HEK293 (cell line): ENCODE measurements at regions not wholly inside any gene's neighbourhood (a gene's known extent, or its start where the extent isn't known, plus 50 kb on each side); places are given as distances from the start of the nearest gene placed in this dataset.

Experiments
- CTCF ChIA-PET: fragments of 350-600 bp; formaldehyde crosslinking; extraction: SDS; loops from one replicate; lab custom pipeline; 2021; ENCODE audit warnings: antibody characterized with exemption; lab: Yijun Ruan, JAX
- POLR2A ChIA-PET: fragments of 300-600 bp; formaldehyde crosslinking; extraction: SDS; loops from one replicate; lab custom pipeline; 2020; ENCODE audit warnings: antibody characterized with exemption, inconsistent platforms; lab: Yijun Ruan, JAX
- H3K27ac ChIP-seq: fragments of 200-500 bp; sonication (Bioruptor generic); 2 replicates; pipeline ENCODE4 v1.5.1; 2014; ENCODE audit warnings: low read depth, low read length, control low read depth, inconsistent platforms; ENCODE audit errors: extremely low read depth
- H3K36me3 ChIP-seq, 2 experiments: fragments of 200-500 bp in 1 of 2; sonication (Bioruptor generic) in 1 of 2; 1 replicate in 1 of 2; 2 replicates in 1 of 2; pipeline ENCODE4 v1.5.1; 2014 to 2017; ENCODE audit warnings: inconsistent platforms in 2 of 2, low read length in 2 of 2; ENCODE audit not compliant: control insufficient read depth in 2 of 2, insufficient read depth in 1 of 2
- H3K4me1 ChIP-seq: fragments of 200-500 bp; sonication (Bioruptor generic); 2 replicates; pipeline ENCODE4 v1.5.1; 2014; ENCODE audit warnings: mild to moderate bottlenecking, low read length, inconsistent platforms; ENCODE audit not compliant: control insufficient read depth, insufficient read depth
- H3K4me3 ChIP-seq: 2 replicates; pipeline ENCODE4 v1.5.1; 2011; ENCODE audit warnings: low read depth, mild to moderate bottlenecking, control low read depth, low read length, moderate library complexity
- H3K9me3 ChIP-seq: fragments of 200-500 bp; sonication (Bioruptor generic); 2 replicates; pipeline ENCODE4 v1.5.1; 2014; ENCODE audit warnings: low read depth, low read length, inconsistent platforms; ENCODE audit not compliant: control insufficient read depth, insufficient read depth
- EGR2 ChIP-seq: fragments of 450-650 bp; formaldehyde crosslinking; IDR thresholded peaks from 2 replicates; pipeline ENCODE4 v1.5.1; 2016; ENCODE audit warnings: low read depth, missing biosample characterization, missing genetic modification characterization
- GLI2 ChIP-seq: fragments of 450-650 bp; formaldehyde crosslinking; IDR thresholded peaks from 2 replicates; pipeline ENCODE4; 2017; ENCODE audit warnings: missing biosample characterization, missing genetic modification characterization, low read depth, borderline replicate concordance
- HOXA7 ChIP-seq: sonication (generic); formaldehyde crosslinking; IDR thresholded peaks from 2 replicates; pipeline ENCODE4 v1.8.1; 2022; ENCODE audit warnings: missing genetic modification reagents, borderline replicate concordance
- KLF16 ChIP-seq: fragments of 450-650 bp; formaldehyde crosslinking; IDR thresholded peaks from 2 replicates; pipeline ENCODE4 v1.5.1; 2017; ENCODE audit warnings: missing biosample characterization, missing genetic modification characterization
- KLF9 ChIP-seq: fragments of 450-650 bp; formaldehyde crosslinking; IDR thresholded peaks from 2 replicates; pipeline ENCODE4 v1.5.1; 2016; ENCODE audit warnings: missing biosample characterization, missing genetic modification characterization, low read depth
- OVOL3 ChIP-seq: fragments of 450-650 bp; formaldehyde crosslinking; IDR thresholded peaks from 2 replicates; pipeline ENCODE4 v1.5.1; 2016; ENCODE audit warnings: missing biosample characterization, missing genetic modification characterization
- SCRT2 ChIP-seq: fragments of 450-650 bp; formaldehyde crosslinking; IDR thresholded peaks from 2 replicates; pipeline ENCODE4 v1.5.1; 2016; ENCODE audit warnings: missing biosample characterization, missing genetic modification characterization
- ZBTB44 ChIP-seq: fragments of 450-650 bp; IDR thresholded peaks from 2 replicates; pipeline ENCODE4 v1.5.1; 2018; ENCODE audit warnings: missing biosample characterization, mild to moderate bottlenecking, missing genetic modification characterization
- ZEB2 ChIP-seq: fragments of 450-650 bp; formaldehyde crosslinking; IDR thresholded peaks from 2 replicates; pipeline ENCODE4 v1.5.1; 2016; ENCODE audit warnings: missing biosample characterization, missing genetic modification characterization
- ZFHX2 ChIP-seq: fragments of 450-650 bp; formaldehyde crosslinking; conservative IDR thresholded peaks from 2 replicates; pipeline ENCODE4 v1.5.1; 2016; ENCODE audit warnings: missing biosample characterization, missing genetic modification characterization
- ZNF10 ChIP-seq: fragments of 450-650 bp; formaldehyde crosslinking; IDR thresholded peaks from 2 replicates; pipeline ENCODE4 v1.5.1; 2017; ENCODE audit warnings: missing biosample characterization, missing genetic modification characterization
- ZNF211 ChIP-seq: fragments of 450-650 bp; formaldehyde crosslinking; IDR thresholded peaks from 2 replicates; pipeline ENCODE4 v1.5.1; 2016; ENCODE audit warnings: low read depth, missing biosample characterization, missing genetic modification characterization
- ZNF248 ChIP-seq: fragments of 450-650 bp; formaldehyde crosslinking; IDR thresholded peaks from 2 replicates; pipeline ENCODE4 v1.5.1; 2017; ENCODE audit warnings: missing biosample characterization, missing genetic modification characterization
- ZNF266 ChIP-seq: fragments of 450-650 bp; formaldehyde crosslinking; IDR thresholded peaks from 2 replicates; pipeline ENCODE4 v1.5.1; 2016; ENCODE audit warnings: missing biosample characterization, missing genetic modification characterization, low read depth
- ZNF302 ChIP-seq: fragments of 450-650 bp; formaldehyde crosslinking; IDR thresholded peaks from 2 replicates; pipeline ENCODE4 v1.5.1; 2016; ENCODE audit warnings: missing biosample characterization, missing genetic modification characterization, low read depth
- ZNF37A ChIP-seq: fragments of 450-650 bp; IDR thresholded peaks from 2 replicates; pipeline ENCODE4 v1.5.1; 2018; ENCODE audit warnings: missing biosample characterization, missing genetic modification characterization
- ZNF426 ChIP-seq: fragments of 450-650 bp; formaldehyde crosslinking; IDR thresholded peaks from 2 replicates; pipeline ENCODE4 v1.5.1; 2017; ENCODE audit warnings: missing biosample characterization, missing genetic modification characterization, mild to moderate bottlenecking, inconsistent platforms, moderate library complexity
- ZNF488 ChIP-seq: fragments of 450-650 bp; formaldehyde crosslinking; IDR thresholded peaks from 2 replicates; pipeline ENCODE4 v1.5.1; 2016; ENCODE audit warnings: missing biosample characterization, missing genetic modification characterization
- ZNF501 ChIP-seq: fragments of 450-650 bp; formaldehyde crosslinking; IDR thresholded peaks from 2 replicates; pipeline ENCODE4 v1.5.1; 2016; ENCODE audit warnings: missing biosample characterization, missing genetic modification characterization
- ZNF549 ChIP-seq: fragments of 450-650 bp; IDR thresholded peaks from 2 replicates; pipeline ENCODE4 v1.5.1; 2018; ENCODE audit warnings: missing biosample characterization, missing genetic modification characterization, mild to moderate bottlenecking, inconsistent platforms, moderate library complexity
- ZNF629 ChIP-seq: fragments of 450-650 bp; formaldehyde crosslinking; IDR thresholded peaks from 2 replicates; pipeline ENCODE4 v1.5.1; 2017; ENCODE audit warnings: missing biosample characterization, missing genetic modification characterization
- ZNF660 ChIP-seq: fragments of 450-650 bp; IDR thresholded peaks from 2 replicates; pipeline ENCODE4 v1.5.1; 2018; ENCODE audit warnings: missing biosample characterization, mild to moderate bottlenecking, missing genetic modification characterization
- ZNF664 ChIP-seq: fragments of 450-650 bp; formaldehyde crosslinking; IDR thresholded peaks from 2 replicates; pipeline ENCODE4 v1.5.1; 2016; ENCODE audit warnings: missing biosample characterization, missing genetic modification characterization
- ZNF677 ChIP-seq: fragments of 450-650 bp; IDR thresholded peaks from 2 replicates; pipeline ENCODE4 v1.5.0; 2018; ENCODE audit warnings: missing biosample characterization, mild to moderate bottlenecking, missing genetic modification characterization, moderate library complexity
- ZNF76 ChIP-seq: fragments of 450-650 bp; formaldehyde crosslinking; IDR thresholded peaks from 2 replicates; pipeline ENCODE4; 2016; ENCODE audit warnings: low read depth, missing biosample characterization, missing genetic modification characterization, borderline replicate concordance
- TF ChIP-seq, protein P1 (sequence below): fragments of 450-650 bp; formaldehyde crosslinking; IDR thresholded peaks from 2 replicates; pipeline ENCODE4 v1.5.1; 2016; ENCODE audit warnings: missing biosample characterization, missing genetic modification characterization
- TF ChIP-seq, protein P2 (sequence below): IDR thresholded peaks from 2 replicates; pipeline ENCODE4 v1.6.1; 2011; ENCODE audit warnings: mild to moderate bottlenecking, low read depth, low read length, borderline replicate concordance
- TF ChIP-seq, protein P3 (sequence below): fragments of 450-650 bp; formaldehyde crosslinking; IDR thresholded peaks from 2 replicates; pipeline ENCODE4 v1.5.1; 2016; ENCODE audit warnings: missing biosample characterization, missing genetic modification characterization
- TF ChIP-seq, protein P4 (sequence below): fragments of 450-650 bp; formaldehyde crosslinking; IDR thresholded peaks from 2 replicates; pipeline ENCODE4 v1.5.1; 2017; ENCODE audit warnings: missing biosample characterization, mild to moderate bottlenecking, missing genetic modification characterization, moderate library complexity
- TF ChIP-seq, protein P5 (sequence below): fragments of 450-650 bp; formaldehyde crosslinking; optimal IDR thresholded peaks from 2 replicates; pipeline ENCODE3; 2016; ENCODE audit warnings: missing biosample characterization, mild to moderate bottlenecking, missing genetic modification characterization

DNA sequence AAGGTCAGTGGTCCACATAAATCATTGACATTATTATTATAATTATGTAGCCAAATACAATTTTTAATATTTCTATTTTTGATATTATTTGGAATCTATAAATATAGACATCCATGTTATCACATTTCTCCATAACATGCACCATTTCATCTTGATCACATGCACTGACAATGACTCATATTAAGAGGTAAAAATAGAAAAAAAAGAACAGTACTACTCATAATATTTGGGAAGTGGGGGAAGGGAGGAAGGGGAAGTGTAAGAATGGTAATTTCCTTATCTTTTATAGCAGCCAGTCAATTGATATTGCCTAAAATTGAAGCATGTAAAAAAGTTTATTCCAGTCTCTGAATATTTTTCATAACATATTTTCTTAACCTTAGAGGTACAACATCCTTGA lies 72.3 kb downstream of the ADM start (continued):
- TF ChIP-seq ZNF488 (no peak), ZNF302 (no peak), HOXA7 (CRISPR knock-in tag) (no peak), ZFHX2 (tag by site-specific recombination) (no peak), ZNF501 (tag by site-specific recombination) (no peak), SCRT2 (tag by site-specific recombination) (no peak), OVOL3 (tag by site-specific recombination) (no peak), ZNF76 (tag by site-specific recombination) (no peak), ZNF664 (no peak)
- TF ChIP-seq, protein P1, sequence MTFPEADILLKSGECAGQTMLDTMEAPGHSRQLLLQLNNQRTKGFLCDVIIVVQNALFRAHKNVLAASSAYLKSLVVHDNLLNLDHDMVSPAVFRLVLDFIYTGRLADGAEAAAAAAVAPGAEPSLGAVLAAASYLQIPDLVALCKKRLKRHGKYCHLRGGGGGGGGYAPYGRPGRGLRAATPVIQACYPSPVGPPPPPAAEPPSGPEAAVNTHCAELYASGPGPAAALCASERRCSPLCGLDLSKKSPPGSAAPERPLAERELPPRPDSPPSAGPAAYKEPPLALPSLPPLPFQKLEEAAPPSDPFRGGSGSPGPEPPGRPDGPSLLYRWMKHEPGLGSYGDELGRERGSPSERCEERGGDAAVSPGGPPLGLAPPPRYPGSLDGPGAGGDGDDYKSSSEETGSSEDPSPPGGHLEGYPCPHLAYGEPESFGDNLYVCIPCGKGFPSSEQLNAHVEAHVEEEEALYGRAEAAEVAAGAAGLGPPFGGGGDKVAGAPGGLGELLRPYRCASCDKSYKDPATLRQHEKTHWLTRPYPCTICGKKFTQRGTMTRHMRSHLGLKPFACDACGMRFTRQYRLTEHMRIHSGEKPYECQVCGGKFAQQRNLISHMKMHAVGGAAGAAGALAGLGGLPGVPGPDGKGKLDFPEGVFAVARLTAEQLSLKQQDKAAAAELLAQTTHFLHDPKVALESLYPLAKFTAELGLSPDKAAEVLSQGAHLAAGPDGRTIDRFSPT (tag by site-specific recombination), result no peak

- Histone ChIP-seq H3K9me3 (no peaks in the 10 kb centered on the region), H3K27ac (no peak overlapping the region)
- CTCF ChIA-PET, result no interaction called here
- POLR2A ChIA-PET, result no interaction called here
- TF ChIP-seq, protein P2, sequence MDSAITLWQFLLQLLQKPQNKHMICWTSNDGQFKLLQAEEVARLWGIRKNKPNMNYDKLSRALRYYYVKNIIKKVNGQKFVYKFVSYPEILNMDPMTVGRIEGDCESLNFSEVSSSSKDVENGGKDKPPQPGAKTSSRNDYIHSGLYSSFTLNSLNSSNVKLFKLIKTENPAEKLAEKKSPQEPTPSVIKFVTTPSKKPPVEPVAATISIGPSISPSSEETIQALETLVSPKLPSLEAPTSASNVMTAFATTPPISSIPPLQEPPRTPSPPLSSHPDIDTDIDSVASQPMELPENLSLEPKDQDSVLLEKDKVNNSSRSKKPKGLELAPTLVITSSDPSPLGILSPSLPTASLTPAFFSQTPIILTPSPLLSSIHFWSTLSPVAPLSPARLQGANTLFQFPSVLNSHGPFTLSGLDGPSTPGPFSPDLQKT, result no peak
- TF ChIP-seq ZNF211 (tag by site-specific recombination), result no peak
- TF ChIP-seq EGR2 (tag by site-specific recombination), result no peak
- no peak for TF ChIP-seq ZNF426
- TF ChIP-seq, protein P3, sequence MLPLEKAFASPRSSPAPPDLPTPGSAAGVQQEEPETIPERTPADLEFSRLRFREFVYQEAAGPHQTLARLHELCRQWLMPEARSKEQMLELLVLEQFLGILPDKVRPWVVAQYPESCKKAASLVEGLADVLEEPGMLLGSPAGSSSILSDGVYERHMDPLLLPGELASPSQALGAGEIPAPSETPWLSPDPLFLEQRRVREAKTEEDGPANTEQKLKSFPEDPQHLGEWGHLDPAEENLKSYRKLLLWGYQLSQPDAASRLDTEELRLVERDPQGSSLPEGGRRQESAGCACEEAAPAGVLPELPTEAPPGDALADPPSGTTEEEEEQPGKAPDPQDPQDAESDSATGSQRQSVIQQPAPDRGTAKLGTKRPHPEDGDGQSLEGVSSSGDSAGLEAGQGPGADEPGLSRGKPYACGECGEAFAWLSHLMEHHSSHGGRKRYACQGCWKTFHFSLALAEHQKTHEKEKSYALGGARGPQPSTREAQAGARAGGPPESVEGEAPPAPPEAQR (tag by site-specific recombination), result no peak
- TF ChIP-seq, protein P4, sequence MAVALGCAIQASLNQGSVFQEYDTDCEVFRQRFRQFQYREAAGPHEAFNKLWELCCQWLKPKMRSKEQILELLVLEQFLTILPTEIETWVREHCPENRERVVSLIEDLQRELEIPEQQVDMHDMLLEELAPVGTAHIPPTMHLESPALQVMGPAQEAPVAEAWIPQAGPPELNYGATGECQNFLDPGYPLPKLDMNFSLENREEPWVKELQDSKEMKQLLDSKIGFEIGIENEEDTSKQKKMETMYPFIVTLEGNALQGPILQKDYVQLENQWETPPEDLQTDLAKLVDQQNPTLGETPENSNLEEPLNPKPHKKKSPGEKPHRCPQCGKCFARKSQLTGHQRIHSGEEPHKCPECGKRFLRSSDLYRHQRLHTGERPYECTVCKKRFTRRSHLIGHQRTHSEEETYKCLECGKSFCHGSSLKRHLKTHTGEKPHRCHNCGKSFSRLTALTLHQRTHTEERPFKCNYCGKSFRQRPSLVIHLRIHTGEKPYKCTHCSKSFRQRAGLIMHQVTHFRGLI, result no peak
- no peak for TF ChIP-seq ZNF37A (tag by site-specific recombination)
- no peak for TF ChIP-seq ZNF677
- no peak for TF ChIP-seq ZBTB44 (tag by site-specific recombination)
- no peak for TF ChIP-seq KLF16 (tag by site-specific recombination)
- no peak for TF ChIP-seq ZNF549 (tag by site-specific recombination)
- no peak for TF ChIP-seq ZNF10 (tag by site-specific recombination)
- TF ChIP-seq, protein P5, sequence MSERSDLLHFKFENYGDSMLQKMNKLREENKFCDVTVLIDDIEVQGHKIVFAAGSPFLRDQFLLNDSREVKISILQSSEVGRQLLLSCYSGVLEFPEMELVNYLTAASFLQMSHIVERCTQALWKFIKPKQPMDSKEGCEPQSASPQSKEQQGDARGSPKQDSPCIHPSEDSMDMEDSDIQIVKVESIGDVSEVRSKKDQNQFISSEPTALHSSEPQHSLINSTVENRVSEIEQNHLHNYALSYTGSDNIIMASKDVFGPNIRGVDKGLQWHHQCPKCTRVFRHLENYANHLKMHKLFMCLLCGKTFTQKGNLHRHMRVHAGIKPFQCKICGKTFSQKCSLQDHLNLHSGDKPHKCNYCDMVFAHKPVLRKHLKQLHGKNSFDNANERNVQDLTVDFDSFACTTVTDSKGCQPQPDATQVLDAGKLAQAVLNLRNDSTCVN (tag by site-specific recombination), result no peak
- no peak for TF ChIP-seq ZNF660 (tag by site-specific recombination)
- TF ChIP-seq ZNF629 (tag by site-specific recombination), result no peak
- no peak for TF ChIP-seq GLI2
- no peak for TF ChIP-seq ZNF248
- TF ChIP-seq ZEB2 (tag by site-specific recombination), result no peak
- TF ChIP-seq KLF9 (tag by site-specific recombination), result no peak
- TF ChIP-seq ZNF266 (tag by site-specific recombination), result no peak
- TF ChIP-seq, all 188 proteins: peak for 0
- Histone ChIP-seq H3K4me3 (no peak overlapping the region), H3K36me3 (no peaks in the 10 kb centered on the region), H3K4me1 (no peaks in the 10 kb centered on the region)
Measured at GRCh38 chr11:10378362-10378761, 73.5 kb downstream of the ADM start.
